DMS53 treated with DMSO at 0.1 percent for 48 hours (cell line): ENCODE measurements at regions not wholly inside any gene's neighbourhood (a gene's known extent, or its start where the extent isn't known, plus 50 kb on each side); places are given as distances from the start of the nearest gene placed in this dataset.
"Not testable (repeated sequence)": the region's sequence is repeated elsewhere in the genome, so short reads cannot be mapped to it uniquely, and the experiment has no call there.

Experiments
- DNase-seq: peaks from one replicate; lab custom pipeline; 2025; ENCODE audit not compliant: unreplicated experiment; lab: John Stamatoyannopoulos, UW

DNA sequence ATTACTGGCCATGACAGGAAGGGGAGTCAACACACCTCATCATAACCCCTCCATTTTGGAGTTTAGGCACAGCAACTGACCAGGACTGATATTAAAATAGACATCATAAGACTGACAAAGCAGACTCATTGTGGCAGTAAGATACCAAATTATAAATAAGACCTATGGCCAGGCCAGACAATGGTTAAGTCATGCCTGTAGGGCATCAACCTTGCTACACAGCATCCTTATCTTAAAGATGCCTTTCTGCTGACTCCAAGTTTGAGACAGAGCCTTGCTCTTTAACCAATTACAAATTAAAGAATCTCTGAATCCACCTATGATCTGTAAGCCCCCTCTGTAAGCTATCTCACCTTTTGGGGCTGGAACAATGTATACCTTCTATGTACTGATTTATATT, 65.5 kb downstream of the VCX2 start:
- DNase-seq, result no peak

DNA sequence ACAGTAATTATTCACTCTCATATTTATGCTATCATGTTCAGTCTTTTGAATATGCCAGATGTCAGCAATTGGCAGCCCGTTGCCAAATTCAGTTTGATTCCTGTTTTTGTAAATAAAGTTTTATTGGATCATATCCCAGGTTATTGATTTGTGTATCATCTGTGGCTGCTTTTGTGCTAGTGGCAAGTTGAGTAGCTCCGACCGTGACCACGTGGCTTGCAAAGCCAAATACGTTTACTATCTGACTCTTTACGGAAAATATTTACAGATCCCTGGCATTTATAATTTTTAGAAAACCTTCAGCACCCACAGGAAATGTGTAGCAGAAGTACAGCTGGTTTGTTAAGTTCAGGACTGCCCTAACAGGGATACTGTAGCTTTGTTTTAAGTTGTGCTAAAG, 67.4 kb downstream of the VCX2 start:
- no peak for DNase-seq

DNA sequence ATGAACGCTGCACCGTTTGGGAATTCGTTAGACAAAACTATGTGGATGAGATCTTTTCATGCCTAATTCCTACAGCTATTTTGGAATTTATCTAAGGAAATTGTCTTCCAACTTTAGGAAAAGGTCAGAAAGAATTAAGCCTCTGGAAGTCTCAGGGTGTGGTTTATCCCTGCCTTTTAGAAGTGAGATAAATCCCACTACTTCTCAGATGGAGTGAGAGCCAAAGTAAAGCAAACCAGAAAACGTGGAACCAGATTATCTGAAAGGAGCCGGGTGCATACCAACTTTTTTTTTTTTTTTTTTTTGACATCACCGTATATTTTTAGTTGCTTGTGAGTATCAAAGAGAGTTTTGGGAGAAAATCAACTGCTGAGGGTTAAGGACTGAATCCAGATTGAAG, 79.6 kb downstream of the VCX2 start:
- DNase-seq, result no peak

DNA sequence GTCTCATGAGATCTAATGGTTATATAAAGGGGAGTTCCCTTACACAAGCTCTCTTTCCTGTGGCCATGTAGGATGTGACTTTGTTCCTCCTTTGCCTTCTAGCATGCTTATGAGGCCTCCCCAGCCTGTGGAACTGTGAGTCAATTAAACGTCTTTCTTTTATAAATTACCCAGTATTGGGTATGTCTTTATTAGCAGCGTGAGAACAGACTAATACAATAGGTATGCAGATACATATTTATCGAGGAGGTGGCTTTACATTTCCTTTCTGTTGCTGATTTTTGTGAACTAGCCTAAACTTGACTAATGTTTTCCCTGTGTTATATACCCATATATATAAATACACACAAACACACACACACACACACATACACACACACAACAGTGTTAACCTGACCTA, 80.2 kb downstream of the VCX2 start:
- no peak for DNase-seq

DNA sequence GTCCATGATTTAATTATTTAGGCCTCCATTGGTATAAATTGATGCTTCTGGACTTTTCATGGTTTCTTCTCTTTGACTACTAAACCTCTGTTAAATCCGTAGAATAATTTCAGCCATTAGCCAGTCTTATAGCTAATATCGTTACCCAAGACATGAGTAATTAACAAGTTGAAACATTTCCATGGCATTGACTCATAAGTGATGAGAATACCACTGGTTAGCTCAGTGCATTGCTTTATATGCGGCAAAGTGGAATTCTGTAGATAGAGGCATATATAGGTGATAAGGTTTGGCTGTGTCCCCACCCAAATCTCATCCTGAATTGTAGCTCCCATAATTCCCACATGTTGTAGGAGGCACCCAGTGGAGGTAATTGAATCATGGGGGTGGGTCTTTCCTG, 80.6 kb downstream of the VCX2 start:
- DNase-seq, result no peak

DNA sequence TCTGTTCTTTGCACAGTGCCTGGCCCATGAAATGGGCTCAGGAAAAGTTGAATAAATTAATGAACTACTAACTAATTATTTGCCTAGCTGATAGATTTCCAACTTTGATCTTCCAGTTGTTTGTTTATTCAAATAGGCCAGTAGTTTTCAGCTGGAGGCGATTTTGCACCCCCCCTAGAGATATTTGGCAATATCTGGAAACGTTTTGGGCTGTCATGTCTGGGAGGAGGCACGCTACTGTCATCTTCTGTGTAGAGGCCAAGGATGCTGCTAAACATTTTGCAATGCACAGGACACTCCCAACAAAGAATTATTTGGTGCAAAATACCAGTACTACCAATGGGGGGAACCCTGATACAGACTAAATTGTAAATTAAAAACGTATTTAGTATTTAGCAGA, 81.9 kb downstream of the VCX2 start:
- no peak for DNase-seq

DNA sequence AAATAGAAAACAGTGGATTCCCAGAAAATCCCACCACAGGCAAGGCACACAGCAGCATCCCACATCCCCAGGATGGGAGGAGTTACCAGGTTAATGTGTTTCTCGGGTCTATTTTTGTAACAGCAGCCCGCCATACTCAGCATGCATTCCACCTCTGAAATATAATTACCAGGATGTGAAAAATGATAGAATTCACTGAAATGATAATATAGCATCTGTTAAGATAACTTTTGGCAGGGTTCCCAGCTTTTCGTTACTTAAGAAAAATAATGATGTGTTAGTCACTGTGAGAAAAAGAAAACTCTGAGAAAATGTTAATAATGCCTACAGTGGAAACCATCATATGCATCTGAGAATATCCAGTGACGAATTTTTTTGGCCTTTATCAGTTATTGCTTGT, 87.1 kb downstream of the VCX2 start:
- no peak for DNase-seq

DNA sequence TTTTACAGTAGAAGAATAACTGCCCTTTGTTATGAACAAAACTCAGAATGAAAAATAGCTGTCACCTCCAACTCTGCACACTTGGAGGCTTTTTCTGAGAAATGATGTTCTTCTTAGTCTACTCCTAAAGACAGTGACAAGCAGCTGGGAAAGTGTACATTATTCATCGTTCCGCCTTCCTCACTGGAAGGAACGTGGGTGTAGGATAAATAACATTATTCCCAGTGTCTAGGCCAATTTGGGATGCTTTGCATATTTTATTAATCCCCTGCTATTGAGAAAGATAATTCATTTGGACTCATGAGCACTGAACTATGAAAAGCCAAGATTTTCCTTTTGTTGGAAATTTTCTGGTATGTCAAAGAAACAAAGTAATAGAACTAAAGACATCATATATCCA, 87.8 kb downstream of the VCX2 start:
- DNase-seq, result no peak

DNA sequence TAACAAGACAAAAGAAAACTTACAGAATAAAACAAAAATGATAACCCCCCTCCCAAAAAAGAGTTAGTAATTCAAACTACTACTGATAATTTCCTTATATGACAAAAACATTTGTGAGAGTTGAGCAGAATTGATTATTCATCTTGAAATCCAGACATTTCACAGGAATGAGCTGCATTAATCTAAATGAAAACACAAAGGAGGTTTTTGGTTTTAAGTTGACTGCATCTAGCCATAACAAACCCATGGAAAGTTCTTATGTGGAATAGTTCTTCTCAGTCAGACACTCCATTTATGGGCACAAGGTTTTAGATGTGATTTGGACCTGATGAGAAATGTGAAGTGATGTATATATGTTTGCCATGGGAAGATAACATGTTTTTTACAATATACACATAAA, 95.4 kb downstream of the VCX2 start:
- no peak for DNase-seq

DNA sequence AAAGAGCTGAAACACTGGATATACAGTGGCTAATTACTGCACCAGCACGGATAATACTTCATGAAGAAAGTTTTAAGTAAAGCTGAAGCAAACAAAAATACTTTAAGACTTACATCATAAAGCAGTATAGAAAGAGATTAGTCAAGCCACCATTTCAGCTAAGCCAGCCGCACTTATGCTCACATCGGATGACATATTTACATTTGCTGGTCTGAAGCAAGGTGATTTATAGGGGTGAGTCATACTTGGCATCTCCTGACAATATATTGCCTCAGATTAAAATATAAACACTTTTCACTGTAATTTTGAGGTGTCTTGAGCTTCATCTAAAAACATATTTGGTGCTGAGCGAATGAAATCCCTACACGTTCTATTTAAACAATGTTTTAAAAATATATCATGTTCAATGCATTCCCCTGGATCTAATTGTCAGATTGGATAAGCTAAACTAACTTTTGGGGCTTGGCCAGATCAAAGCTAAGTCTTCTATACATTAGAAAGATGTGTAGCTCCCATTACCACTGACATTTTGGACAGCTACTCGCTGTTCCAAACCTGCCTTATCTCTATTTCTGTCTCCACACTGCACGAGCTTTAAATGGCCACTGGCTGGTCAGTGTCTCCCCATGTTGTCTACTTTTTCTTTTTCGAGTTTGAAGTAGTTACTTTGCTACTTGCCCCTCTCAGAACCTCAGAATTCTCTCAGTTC, 103.2 kb downstream of the VCX2 start:
- DNase-seq, result peak; percentile 51

DNA sequence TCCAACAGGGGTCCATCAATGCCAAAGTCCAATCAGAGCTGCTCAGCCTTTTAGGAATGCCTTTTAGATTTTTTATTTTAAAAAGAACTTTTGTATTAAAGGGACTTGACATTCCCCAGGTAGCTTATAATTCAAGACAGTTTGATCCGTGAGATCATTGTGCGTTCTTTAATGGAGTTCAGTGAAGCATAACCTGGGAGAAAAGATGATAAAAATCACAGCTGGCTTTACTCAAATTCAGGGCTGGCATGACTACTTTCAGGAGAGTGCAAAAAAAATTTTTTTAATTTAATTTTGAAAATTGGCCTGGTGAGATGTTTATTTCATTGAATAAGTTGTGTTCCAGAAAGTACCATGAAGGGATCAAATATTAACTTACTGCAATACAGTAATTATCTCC, 118.2 kb downstream of the VCX2 start:
- no peak for DNase-seq

DNA sequence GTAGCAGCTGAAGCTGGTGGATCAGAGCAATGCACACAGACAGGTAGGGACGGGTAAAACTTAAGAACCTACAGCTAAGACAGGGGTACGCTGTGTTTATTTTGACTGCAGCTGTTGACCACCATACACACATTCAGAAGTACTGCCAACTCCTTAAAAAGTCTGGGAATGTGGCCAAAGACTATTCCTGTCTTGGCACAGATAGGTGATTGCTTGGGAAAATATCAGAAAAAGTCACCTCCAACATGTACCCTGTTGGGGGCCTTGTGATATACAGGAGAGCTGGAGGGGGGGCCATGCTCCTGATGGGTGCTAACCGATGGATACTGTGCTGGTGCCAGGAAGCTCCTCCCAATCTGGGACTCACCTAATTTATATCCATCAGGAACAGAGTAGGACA, 121.2 kb downstream of the VCX2 start:
- no peak for DNase-seq

DNA sequence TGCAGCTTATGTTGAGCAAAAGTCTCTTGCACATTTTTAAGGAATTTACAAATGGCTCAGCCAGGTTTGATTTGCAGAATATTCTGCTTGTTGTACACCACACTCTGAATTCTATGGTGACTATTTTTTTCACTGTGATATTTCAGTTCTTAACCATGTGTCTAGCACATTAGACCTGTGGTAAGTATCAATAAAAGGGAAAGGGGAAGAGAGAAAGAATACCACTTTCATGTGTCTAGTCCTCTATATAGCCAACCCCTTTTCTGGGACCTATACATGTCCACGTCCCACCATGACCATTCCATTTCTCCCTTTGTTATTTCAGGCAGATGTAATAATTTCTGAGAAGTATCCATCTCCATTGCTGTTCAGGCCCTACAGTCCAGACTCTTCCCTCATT, 121.3 kb upstream of the PNPLA4 start:
- no peak for DNase-seq

DNA sequence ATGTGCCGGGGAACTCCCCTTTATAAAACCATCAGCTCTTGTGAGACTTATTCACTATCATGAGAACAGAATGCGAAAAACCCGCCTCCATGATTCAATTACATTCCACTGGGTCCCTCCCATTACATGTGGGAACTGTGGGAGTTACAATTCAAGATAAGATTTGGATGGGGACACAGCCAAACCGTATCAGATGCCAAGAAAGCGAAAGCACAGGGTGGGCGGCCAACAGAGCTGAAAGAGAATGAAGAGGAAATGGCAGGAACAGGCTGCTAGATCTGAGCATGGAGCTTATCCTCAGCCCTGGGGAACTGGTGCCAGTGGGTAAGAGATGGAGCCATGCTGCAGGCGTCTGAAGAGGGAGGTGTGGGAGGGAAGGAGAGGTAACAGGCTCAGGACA, 117.7 kb upstream of the PNPLA4 start:
- no peak for DNase-seq

DNA sequence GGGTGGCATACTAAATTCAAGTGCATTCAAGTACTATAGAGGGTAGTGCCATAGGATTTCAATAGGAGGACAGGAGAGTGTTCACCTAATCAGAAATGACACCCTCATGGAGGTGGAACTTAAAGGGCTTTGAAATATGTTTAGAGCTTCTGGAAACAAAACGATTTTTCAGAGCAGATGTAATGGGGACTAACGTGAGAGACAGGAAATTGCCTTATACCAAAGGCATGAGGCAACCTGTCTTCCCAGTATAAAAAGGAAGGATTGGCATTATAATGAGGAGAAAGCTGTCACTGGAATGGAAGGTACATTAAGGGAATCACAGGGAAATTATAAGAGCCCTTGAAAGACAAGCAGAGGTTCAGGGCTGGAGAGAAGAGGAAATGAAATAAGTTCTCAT, 116.3 kb upstream of the PNPLA4 start:
- DNase-seq, result no peak

DNA sequence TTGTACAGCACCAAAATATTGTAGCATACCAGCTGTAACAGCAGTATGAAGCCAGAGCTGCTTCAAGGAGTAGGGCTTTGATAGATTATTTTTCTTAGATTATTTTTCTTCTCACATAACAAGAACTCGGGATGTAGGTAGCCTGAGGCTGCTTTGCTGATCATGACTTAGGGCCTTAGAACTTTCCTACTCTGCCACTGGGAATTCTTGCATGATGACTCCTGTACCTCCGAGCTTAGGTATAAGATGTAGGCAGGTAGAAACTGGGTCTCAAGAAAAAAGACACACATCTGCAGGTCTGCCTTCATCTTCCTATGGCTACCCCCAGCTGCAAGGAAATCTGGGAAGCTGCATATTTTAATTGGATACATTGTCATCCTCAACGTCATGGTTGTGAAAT, 115.9 kb upstream of the PNPLA4 start:
- no peak for DNase-seq

DNA sequence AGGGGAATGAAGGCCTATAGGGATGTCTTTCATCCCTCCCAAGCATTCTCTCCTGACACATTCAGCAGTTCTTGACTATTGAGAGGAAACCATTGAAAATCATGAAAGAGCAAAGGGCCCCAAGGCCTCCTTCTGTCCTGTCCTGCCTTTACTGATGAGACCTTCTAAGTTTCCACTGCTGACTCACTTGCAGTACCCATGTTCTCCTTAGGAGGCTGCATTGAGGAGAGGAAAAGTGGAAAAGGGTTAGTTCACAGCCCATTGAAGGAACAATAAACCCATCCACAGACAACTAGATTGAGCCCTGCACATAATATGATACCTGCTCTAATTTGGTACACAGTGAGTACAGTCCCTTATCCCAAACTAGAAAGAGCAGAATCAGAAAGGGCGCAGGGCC, 115.1 kb upstream of the PNPLA4 start:
- DNase-seq, result peak; percentile 37

DNA sequence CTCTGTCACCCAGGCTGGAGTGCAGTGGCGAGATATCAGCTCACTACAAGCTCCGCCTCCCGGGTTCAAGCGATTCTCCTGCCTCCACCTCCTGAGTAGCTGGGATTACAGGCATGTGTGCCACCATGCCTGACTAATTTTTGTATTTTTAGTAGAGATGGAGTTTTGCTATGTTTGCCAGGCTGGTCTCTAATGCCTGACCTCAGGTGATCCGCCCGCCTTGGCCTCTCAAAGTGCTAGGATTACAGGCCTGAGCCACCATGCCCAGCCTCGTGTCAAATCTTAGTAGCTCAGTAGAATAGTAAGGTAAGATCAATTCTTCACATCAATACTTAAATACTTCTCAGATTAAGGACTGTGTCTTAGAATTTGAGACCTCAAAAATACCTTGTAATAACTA, 112.5 kb upstream of the PNPLA4 start:
- DNase-seq, result not testable (repeated sequence)

DNA sequence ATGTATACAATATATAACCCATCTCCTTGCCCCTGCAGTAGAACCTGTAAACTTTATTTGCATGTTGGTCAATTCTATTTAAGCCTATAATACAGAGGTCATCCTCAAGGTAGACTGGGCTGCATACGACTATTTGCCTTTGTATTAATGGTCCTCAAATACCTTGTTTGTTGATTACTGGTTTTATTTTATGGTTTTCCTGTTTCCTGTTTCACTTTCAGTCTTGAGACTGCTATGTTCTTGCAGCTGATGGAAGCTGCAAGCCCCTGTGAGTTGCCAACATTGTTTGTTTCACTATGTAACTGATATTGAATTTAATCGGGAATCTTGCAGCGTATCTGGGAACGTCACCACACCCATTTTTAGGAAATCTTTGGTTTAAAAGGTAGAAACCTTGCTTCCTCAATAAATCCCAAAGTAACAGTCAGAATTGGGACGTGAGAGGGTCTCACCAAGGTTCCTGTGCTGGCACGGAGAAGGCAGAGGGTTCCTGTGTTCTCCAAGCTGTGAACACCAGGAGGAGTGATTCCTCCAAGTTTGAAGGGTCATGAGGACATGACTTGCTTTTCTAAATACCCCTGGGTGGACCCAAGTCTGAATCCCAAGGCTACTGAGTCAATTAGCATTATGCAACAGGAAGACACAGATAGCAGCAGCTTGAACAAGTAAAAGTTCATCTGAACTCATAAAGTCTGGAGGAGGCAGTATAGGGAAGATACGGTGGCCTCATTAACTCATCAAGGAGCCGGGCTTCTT, 110.6 kb upstream of the PNPLA4 start:
- no peak for DNase-seq

DNA sequence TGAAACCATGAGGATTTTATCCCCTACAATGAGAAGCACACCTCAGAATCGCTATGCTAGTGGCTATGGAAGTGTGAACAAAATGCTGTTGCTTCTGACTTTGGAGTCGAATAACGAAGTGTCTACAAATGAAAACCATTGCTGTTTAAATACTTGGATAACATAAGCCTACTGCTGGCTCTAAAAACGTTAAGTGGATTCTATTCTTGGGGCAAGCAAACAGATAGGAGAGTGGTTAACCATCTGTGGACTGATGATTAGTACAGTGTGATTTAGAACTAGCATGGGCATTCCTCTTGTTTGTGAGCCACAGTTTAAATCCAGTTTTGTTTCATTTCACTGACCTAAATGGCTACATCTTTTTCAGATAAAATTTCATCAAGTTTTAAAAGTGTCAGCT, 109.7 kb upstream of the PNPLA4 start:
- no peak for DNase-seq

DNA sequence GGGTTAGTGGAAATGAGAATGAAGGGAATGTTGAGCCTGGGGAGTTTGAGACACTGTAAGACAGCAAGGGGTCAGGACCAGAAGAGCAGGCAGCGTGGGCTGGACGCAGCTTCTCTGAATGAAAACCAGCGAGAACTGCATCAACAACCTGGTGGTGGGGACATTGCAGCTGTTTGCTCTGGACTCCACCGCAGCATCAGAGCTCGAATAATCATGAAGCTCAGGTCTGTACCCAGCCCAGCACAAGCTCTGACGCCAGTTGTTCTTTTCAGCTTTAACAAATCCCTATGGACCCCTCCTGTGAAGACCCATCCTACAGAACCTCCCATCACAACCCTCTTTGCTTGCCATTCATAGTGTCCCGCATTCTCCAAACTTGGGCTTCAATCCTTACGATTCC, 106.8 kb upstream of the PNPLA4 start:
- no peak for DNase-seq

DNA sequence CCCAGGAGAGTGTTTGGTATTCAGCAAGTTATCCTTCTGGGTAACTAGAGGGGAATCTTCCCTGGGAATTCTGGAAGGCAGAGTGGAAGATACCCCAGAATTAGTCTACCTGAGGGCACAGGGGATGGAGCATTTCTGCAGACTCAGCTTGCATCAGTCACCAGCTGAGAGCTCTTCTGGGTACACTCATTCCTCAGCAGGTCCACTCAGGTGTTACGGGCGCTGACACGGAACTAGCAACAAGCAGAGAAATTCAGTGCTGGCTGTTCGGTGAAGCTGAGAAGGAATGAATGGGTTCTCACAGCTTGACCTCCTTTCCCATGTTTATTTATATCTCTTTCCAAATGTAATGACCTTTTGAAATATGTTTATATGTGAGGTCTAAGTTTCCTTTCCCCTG, 106.0 kb upstream of the PNPLA4 start:
- DNase-seq, result no peak

DNA sequence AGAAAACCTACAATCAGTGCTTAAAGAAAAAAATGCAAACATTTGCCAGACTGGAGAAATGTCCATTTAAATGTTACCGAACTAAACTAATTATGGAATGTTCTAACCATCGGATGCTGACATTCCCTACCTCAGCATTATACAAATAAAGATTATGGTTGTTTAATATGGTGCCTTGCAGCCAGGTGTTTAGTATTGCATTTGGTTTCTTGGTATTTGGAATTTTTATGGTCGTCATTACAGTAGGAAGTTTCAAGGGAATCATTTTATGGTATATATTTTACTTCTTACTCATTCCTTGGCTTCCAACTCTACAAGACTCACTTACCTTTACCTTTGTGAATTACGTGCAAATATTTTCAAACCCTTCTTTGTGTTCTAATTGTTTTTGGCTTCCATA, 103.1 kb upstream of the PNPLA4 start:
- no peak for DNase-seq
